ENCODE measurements at regions not wholly inside any gene's neighbourhood (a gene's known extent, or its start where the extent isn't known, plus 50 kb on each side); places are given as distances from the start of the nearest gene placed in this dataset.

DNA sequence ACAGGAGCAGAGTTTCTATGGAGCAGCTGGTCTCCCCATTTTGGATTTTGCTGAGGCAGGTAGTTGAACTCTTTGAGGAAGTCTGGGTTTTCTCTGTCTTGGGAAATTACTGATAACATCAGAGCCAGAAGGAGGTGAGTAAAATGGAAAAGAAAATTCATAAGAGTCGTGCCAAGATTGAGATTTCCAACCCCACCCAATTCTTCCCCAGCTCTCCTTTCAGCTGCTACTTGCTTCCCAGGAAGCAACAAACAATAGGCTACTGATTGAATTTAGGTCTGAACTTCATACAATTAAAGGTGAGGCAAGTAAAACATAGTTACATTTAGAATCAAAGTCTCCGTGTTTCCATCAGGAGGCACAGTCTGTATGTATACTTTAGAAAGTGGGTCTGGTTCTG, 54.6 kb upstream of the EOLA2 start:
- H3K27ac ChIP-seq (ENCODE audit: low read depth, low read length): no peak overlapping the region
- H2BK5ac ChIP-seq (ENCODE audit: low read length): no peak overlapping the region
- H2BK15ac ChIP-seq (replicated peaks; ENCODE audit: low read depth): no peak overlapping the region
- no peak overlapping the region for H3K23ac ChIP-seq (ENCODE audit: low read length)
- no peak overlapping the region for H3K4me2 ChIP-seq (ENCODE audit: low read length)
- no peak for DNase-seq
- H3K18ac ChIP-seq (ENCODE audit: low read length): no peak overlapping the region
- H3K4ac ChIP-seq (ENCODE audit: low read depth, low read length): no peak overlapping the region
- H3K9ac ChIP-seq (ENCODE audit: low read length): no peak overlapping the region
- no peak overlapping the region for H4K8ac ChIP-seq (ENCODE audit: low read depth, low read length)
- no peak overlapping the region for H3K4me3 ChIP-seq (ENCODE audit: low read length)
- WGBS (ENCODE audit: extremely low coverage, insufficient coverage, low lambda C conversion rate): no CpG with 5 or more reads among the region's 2 CpGs
- H2BK120ac ChIP-seq (ENCODE audit: low read depth, low read length): no peak overlapping the region
- H3K79me1 ChIP-seq (ENCODE audit: low read length): no peaks in the 10 kb centered on the region
- no peak overlapping the region for H3K56ac ChIP-seq (ENCODE audit: low read length)
- H3K36me3 ChIP-seq (ENCODE audit: control insufficient read depth, insufficient read depth, low read length): no peaks in the 10 kb centered on the region
- no peaks in the 10 kb centered on the region for H3K79me2 ChIP-seq (ENCODE audit: control insufficient read depth, insufficient read depth, low read length)
- H3K4me1 ChIP-seq (ENCODE audit: control insufficient read depth, low read depth, low read length): no peaks in the 10 kb centered on the region
- H3K27me3 ChIP-seq (ENCODE audit: insufficient read depth, low read length, poor library complexity): no peaks in the 10 kb centered on the region
- no peak overlapping the region for H2AK5ac ChIP-seq (ENCODE audit: low read length)
- no peak overlapping the region for H4K5ac ChIP-seq (ENCODE audit: low read length)

DNA sequence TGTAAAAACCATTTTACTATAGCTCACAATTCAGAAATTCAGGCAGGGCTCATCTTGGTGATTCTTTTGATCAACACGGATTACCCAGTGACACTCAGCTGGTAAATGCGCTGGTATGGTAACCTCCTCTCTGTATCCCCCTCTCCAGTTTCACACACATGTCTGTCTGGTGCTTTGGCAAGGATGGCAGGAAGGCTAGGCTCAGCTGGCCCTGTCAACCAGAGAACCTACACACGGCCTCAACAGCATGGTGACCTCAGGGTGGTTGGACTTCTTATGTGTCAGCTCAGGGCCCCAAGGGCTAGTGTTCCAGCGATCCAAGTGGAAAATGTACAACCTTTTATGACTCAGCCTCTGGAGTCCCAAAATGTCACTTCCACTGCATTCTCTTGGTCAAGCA, 55.7 kb upstream of the EOLA2 start:
- no peak overlapping the region for H3K4ac ChIP-seq (ENCODE audit: low read depth, low read length)
- H2AK5ac ChIP-seq (ENCODE audit: low read length): no peak overlapping the region
- no peak overlapping the region for H2BK120ac ChIP-seq (ENCODE audit: low read depth, low read length)
- no peak overlapping the region for H2BK5ac ChIP-seq (ENCODE audit: low read length)
- no peaks in the 10 kb centered on the region for H3K36me3 ChIP-seq (ENCODE audit: control insufficient read depth, insufficient read depth, low read length)
- no peak overlapping the region for H3K56ac ChIP-seq (ENCODE audit: low read length)
- no peaks in the 10 kb centered on the region for H3K79me1 ChIP-seq (ENCODE audit: low read length)
- DNase-seq: no peak
- no peak overlapping the region for H3K27ac ChIP-seq (ENCODE audit: low read depth, low read length)
- H3K23ac ChIP-seq (ENCODE audit: low read length): no peak overlapping the region
- H4K8ac ChIP-seq (ENCODE audit: low read depth, low read length): no peak overlapping the region
- H3K18ac ChIP-seq (ENCODE audit: low read length): no peak overlapping the region
- no peak overlapping the region for H3K4me2 ChIP-seq (ENCODE audit: low read length)
- H3K79me2 ChIP-seq (ENCODE audit: control insufficient read depth, insufficient read depth, low read length): no peaks in the 10 kb centered on the region
- H3K27me3 ChIP-seq (ENCODE audit: insufficient read depth, low read length, poor library complexity): no peaks in the 10 kb centered on the region
- no peaks in the 10 kb centered on the region for H3K4me1 ChIP-seq (ENCODE audit: control insufficient read depth, low read depth, low read length)
- H3K9ac ChIP-seq (ENCODE audit: low read length): no peak overlapping the region
- WGBS (ENCODE audit: extremely low coverage, insufficient coverage, low lambda C conversion rate): no CpG with 5 or more reads among the region's 4 CpGs
- no peak overlapping the region for H2BK15ac ChIP-seq (replicated peaks; ENCODE audit: low read depth)
- no peak overlapping the region for H4K5ac ChIP-seq (ENCODE audit: low read length)
- no peak overlapping the region for H3K4me3 ChIP-seq (ENCODE audit: low read length)

DNA sequence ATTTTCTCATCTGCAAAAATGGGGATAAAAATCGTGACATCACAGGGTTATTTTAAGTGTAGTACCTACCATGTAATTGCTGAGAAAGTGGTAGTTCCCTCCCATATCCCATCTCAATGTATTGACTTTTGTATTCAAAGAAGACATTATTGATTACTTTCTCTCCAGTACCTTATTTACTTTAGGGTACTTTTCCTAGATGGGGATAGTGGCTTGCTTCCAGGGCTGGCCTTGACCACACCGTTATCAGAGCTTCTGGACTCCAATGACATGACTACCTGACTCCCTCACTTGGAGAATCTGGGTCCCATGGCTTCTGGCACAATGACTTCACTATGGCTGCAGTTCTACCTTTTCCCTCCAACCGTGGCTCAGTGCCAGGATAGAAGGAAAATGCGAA, 58.2 kb upstream of the EOLA2 start:
- Histone ChIP-seq H3K4me2 (ENCODE audit: low read length) (no peak overlapping the region), H3K23ac (ENCODE audit: low read length) (no peak overlapping the region), H3K56ac (ENCODE audit: low read length) (no peak overlapping the region), H3K18ac (ENCODE audit: low read length) (no peak overlapping the region), H3K36me3 (ENCODE audit: control insufficient read depth, insufficient read depth, low read length) (no peaks in the 10 kb centered on the region), H3K79me2 (ENCODE audit: control insufficient read depth, insufficient read depth, low read length) (no peaks in the 10 kb centered on the region), H3K4me1 (ENCODE audit: control insufficient read depth, low read depth, low read length) (no peaks in the 10 kb centered on the region), H4K5ac (ENCODE audit: low read length) (no peak overlapping the region), H3K4ac (ENCODE audit: low read depth, low read length) (no peak overlapping the region), H2BK5ac (ENCODE audit: low read length) (no peak overlapping the region), H2BK120ac (ENCODE audit: low read depth, low read length) (no peak overlapping the region), H2AK5ac (ENCODE audit: low read length) (no peak overlapping the region), H3K27me3 (ENCODE audit: insufficient read depth, low read length, poor library complexity) (no peaks in the 10 kb centered on the region), H4K8ac (ENCODE audit: low read depth, low read length) (no peak overlapping the region), H3K79me1 (ENCODE audit: low read length) (no peaks in the 10 kb centered on the region), H3K27ac (ENCODE audit: low read depth, low read length) (no peak overlapping the region), H2BK15ac (replicated peaks; ENCODE audit: low read depth) (no peak overlapping the region), H3K9ac (ENCODE audit: low read length) (no peak overlapping the region), H3K4me3 (ENCODE audit: low read length) (no peak overlapping the region)
- DNase-seq: no peak
- no CpG with 5 or more reads among the region's 4 CpGs for WGBS (ENCODE audit: extremely low coverage, insufficient coverage, low lambda C conversion rate)

DNA sequence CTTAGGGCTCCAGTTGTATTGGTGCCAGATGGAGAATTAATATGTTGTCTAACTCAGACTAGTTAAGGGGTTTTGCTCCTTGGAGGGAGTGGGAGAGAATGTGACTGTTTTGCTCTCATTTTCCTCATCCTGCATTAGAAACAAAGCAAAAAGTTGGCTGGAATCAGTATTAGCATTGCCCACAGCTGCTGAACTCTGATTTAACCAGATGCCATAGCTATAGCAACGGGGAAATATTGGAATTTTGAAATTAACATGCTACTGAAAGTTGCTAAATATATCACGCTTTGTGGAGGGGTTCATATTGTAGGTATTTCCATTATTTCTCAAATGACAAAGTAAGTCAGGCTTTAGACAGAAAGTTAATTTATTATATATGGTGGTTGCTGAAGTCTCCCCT, 66.7 kb upstream of the EOLA2 start:
- Histone ChIP-seq H3K4me2 (ENCODE audit: low read length) (no peak overlapping the region), H3K4ac (ENCODE audit: low read depth, low read length) (no peak overlapping the region), H3K4me1 (ENCODE audit: control insufficient read depth, low read depth, low read length) (no peaks in the 10 kb centered on the region), H3K56ac (ENCODE audit: low read length) (no peak overlapping the region), H2BK15ac (replicated peaks; ENCODE audit: low read depth) (no peak overlapping the region), H3K36me3 (ENCODE audit: control insufficient read depth, insufficient read depth, low read length) (no peaks in the 10 kb centered on the region), H3K79me1 (ENCODE audit: low read length) (no peaks in the 10 kb centered on the region), H3K9ac (ENCODE audit: low read length) (no peak overlapping the region), H4K5ac (ENCODE audit: low read length) (no peak overlapping the region), H3K4me3 (ENCODE audit: low read length) (no peak overlapping the region), H3K18ac (ENCODE audit: low read length) (no peak overlapping the region), H3K23ac (ENCODE audit: low read length) (no peak overlapping the region), H3K27ac (ENCODE audit: low read depth, low read length) (no peak overlapping the region), H3K79me2 (ENCODE audit: control insufficient read depth, insufficient read depth, low read length) (no peaks in the 10 kb centered on the region), H2BK120ac (ENCODE audit: low read depth, low read length) (no peak overlapping the region), H2BK5ac (ENCODE audit: low read length) (no peak overlapping the region), H2AK5ac (ENCODE audit: low read length) (no peak overlapping the region), H4K8ac (ENCODE audit: low read depth, low read length) (peak overlapping the region; percentile 28), H3K27me3 (ENCODE audit: insufficient read depth, low read length, poor library complexity) (no peaks in the 10 kb centered on the region)
- WGBS (ENCODE audit: extremely low coverage, insufficient coverage, low lambda C conversion rate): no CpG with 5 or more reads among the region's 2 CpGs
- DNase-seq: no peak

DNA sequence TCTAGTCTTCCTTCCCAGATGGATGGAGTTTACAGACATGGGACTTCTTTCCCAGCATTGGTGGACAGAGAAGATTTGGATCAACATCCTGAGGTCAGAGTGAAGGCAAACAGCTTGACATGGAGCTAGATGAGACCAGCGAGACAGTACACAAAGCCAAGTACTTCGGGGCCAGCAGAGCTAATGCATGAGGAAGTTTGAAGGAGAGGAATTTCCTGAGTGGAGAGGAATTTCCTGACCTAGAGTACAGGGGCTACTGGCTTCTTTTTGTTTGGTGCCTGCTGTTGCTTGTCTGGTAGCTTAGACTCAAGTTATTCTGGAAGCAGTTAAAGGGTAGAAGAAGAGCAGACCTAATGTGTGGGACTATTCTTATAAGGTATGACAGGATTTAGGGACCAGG, 69.1 kb upstream of the EOLA2 start:
- no peaks in the 10 kb centered on the region for H3K36me3 ChIP-seq (ENCODE audit: control insufficient read depth, insufficient read depth, low read length)
- H3K4ac ChIP-seq (ENCODE audit: low read depth, low read length): no peak overlapping the region
- WGBS (ENCODE audit: extremely low coverage, insufficient coverage, low lambda C conversion rate): no CpG with 5 or more reads among the region's 2 CpGs
- DNase-seq: no peak
- no peak overlapping the region for H4K5ac ChIP-seq (ENCODE audit: low read length)
- H2BK120ac ChIP-seq (ENCODE audit: low read depth, low read length): no peak overlapping the region
- no peak overlapping the region for H3K27ac ChIP-seq (ENCODE audit: low read depth, low read length)
- H4K8ac ChIP-seq (ENCODE audit: low read depth, low read length): no peak overlapping the region
- no peaks in the 10 kb centered on the region for H3K27me3 ChIP-seq (ENCODE audit: insufficient read depth, low read length, poor library complexity)
- H3K4me2 ChIP-seq (ENCODE audit: low read length): no peak overlapping the region
- no peak overlapping the region for H2BK15ac ChIP-seq (replicated peaks; ENCODE audit: low read depth)
- no peaks in the 10 kb centered on the region for H3K79me2 ChIP-seq (ENCODE audit: control insufficient read depth, insufficient read depth, low read length)
- no peak overlapping the region for H2AK5ac ChIP-seq (ENCODE audit: low read length)
- H3K18ac ChIP-seq (ENCODE audit: low read length): no peak overlapping the region
- no peaks in the 10 kb centered on the region for H3K4me1 ChIP-seq (ENCODE audit: control insufficient read depth, low read depth, low read length)
- no peak overlapping the region for H3K23ac ChIP-seq (ENCODE audit: low read length)
- no peak overlapping the region for H2BK5ac ChIP-seq (ENCODE audit: low read length)
- H3K4me3 ChIP-seq (ENCODE audit: low read length): no peak overlapping the region
- no peaks in the 10 kb centered on the region for H3K79me1 ChIP-seq (ENCODE audit: low read length)
- H3K56ac ChIP-seq (ENCODE audit: low read length): no peak overlapping the region
- no peak overlapping the region for H3K9ac ChIP-seq (ENCODE audit: low read length)

DNA sequence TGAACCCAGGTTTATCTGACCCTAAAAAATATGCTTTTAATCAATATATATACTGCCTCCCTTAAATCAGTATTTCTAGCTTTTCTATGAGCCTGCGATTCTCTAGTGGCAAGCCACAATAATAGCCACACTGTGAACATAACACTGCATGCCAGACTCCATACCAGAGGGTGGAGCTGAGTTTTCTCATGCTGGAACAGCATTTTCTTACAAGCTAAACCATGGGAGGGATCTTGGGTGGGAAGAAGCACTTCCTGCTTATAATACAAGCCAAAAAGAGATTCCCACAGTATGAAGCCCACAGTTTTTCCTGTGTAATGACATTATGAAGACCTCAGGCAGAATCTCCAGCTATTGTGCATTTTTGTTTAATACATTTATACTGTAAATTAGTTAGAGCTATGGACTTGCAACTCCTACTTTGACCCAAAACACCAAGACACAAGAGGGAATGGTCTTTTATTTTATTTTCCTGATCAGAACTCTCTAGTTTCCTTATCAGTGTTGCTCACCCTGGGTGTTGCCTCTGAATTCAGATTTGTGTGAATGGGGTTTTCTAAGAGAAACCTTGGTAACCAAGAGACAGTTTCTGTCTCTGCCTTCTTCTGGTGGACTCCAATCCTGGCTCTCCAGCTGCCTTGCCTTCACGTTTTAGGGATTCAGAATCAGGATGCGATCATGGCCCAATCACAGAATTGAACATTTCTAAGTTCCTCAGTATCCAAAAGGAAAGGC, 74.5 kb upstream of the EOLA2 start:
- Histone ChIP-seq H3K4me3 (ENCODE audit: low read length) (no peak overlapping the region), H3K23ac (ENCODE audit: low read length) (no peak overlapping the region), H4K5ac (ENCODE audit: low read length) (no peak overlapping the region), H3K4me2 (ENCODE audit: low read length) (no peak overlapping the region), H3K27ac (ENCODE audit: low read depth, low read length) (no peak overlapping the region), H3K36me3 (ENCODE audit: control insufficient read depth, insufficient read depth, low read length) (no peaks in the 10 kb centered on the region), H3K4me1 (ENCODE audit: control insufficient read depth, low read depth, low read length) (no peaks in the 10 kb centered on the region), H3K4ac (ENCODE audit: low read depth, low read length) (no peak overlapping the region), H2BK15ac (replicated peaks; ENCODE audit: low read depth) (no peak overlapping the region), H4K8ac (ENCODE audit: low read depth, low read length) (no peak overlapping the region), H2BK5ac (ENCODE audit: low read length) (no peak overlapping the region), H2AK5ac (ENCODE audit: low read length) (no peak overlapping the region), H3K27me3 (ENCODE audit: insufficient read depth, low read length, poor library complexity) (no peaks in the 10 kb centered on the region), H3K9ac (ENCODE audit: low read length) (no peak overlapping the region), H3K79me2 (ENCODE audit: control insufficient read depth, insufficient read depth, low read length) (no peaks in the 10 kb centered on the region), H2BK120ac (ENCODE audit: low read depth, low read length) (no peak overlapping the region), H3K18ac (ENCODE audit: low read length) (no peak overlapping the region), H3K56ac (ENCODE audit: low read length) (no peak overlapping the region), H3K79me1 (ENCODE audit: low read length) (no peaks in the 10 kb centered on the region)
- peak; percentile 6 for DNase-seq
- WGBS (ENCODE audit: extremely low coverage, insufficient coverage, low lambda C conversion rate): no CpG with 5 or more reads among the region's 3 CpGs
